Hepatocyte (in vitro differentiated cells): ENCODE measurements at regions not wholly inside any gene's neighbourhood (a gene's known extent, or its start where the extent isn't known, plus 50 kb on each side); places are given as distances from the start of the nearest gene placed in this dataset.

Source experiments
- DNase-seq: peaks from one replicate; pipeline ENCODE4 v3.0.0-alpha.2; 2016; ENCODE audit warnings: low spot score
- H2AFZ ChIP-seq: fragments of 200-600 bp; sonication (generic); 2 replicates; pipeline ENCODE4 v1.6.0; 2016; ENCODE audit warnings: antibody characterized with exemption, mild to moderate bottlenecking
- H3K27ac ChIP-seq: fragments of 200-600 bp; sonication (generic); 2 replicates; pipeline ENCODE4 v1.5.1; 2016; ENCODE audit warnings: mild to moderate bottlenecking
- H3K27me3 ChIP-seq: fragments of 200-600 bp; sonication (generic); 2 replicates; pipeline ENCODE4 v1.6.1; 2016
- H3K36me3 ChIP-seq: fragments of 200-600 bp; sonication (generic); replicated peaks from 2 replicates; pipeline ENCODE4 v1.5.1; 2016; ENCODE audit warnings: low read depth; ENCODE audit not compliant: insufficient read depth
- H3K4me1 ChIP-seq: fragments of 200-600 bp; sonication (generic); 2 replicates; pipeline ENCODE4 v1.5.1; 2016; ENCODE audit warnings: mild to moderate bottlenecking, moderate library complexity; ENCODE audit not compliant: insufficient read depth
- H3K4me2 ChIP-seq: fragments of 200-600 bp; sonication (generic); 2 replicates; pipeline ENCODE4 v1.6.0; 2016
- H3K4me3 ChIP-seq: fragments of 200-600 bp; sonication (generic); 2 replicates; pipeline ENCODE4 v1.5.1; 2016; ENCODE audit warnings: mild to moderate bottlenecking
- H3K79me2 ChIP-seq: fragments of 200-600 bp; sonication (generic); 2 replicates; pipeline ENCODE4 v1.6.0; 2017; ENCODE audit warnings: mild to moderate bottlenecking
- H3K9me2 ChIP-seq: fragments of 200-600 bp; sonication (generic); replicated peaks from 2 replicates; pipeline ENCODE4 v1.6.0; 2017; ENCODE audit warnings: mild to moderate bottlenecking; ENCODE audit not compliant: insufficient read depth
- H3K9me3 ChIP-seq: fragments of 200-600 bp; sonication (generic); 2 replicates; pipeline ENCODE4 v1.5.1; 2016; ENCODE audit warnings: low read depth, mild to moderate bottlenecking
- H4K20me1 ChIP-seq: fragments of 200-600 bp; sonication (generic); 2 replicates; pipeline ENCODE4 v1.6.0; 2016; ENCODE audit warnings: mild to moderate bottlenecking; ENCODE audit not compliant: insufficient read depth, poor library complexity, severe bottlenecking
- EZH2 ChIP-seq: fragments of 200-600 bp; sonication (generic); IDR thresholded peaks from 2 replicates; pipeline ENCODE4 v1.6.1; 2016; ENCODE audit warnings: antibody characterized with exemption, mild to moderate bottlenecking, borderline replicate concordance
- EZH2phosphoT487 ChIP-seq: fragments of 200-600 bp; sonication (generic); IDR thresholded peaks from one replicate; pipeline ENCODE4 v1.6.1; 2018; ENCODE audit warnings: antibody characterized with exemption, mild to moderate bottlenecking, low read depth, moderate library complexity; ENCODE audit not compliant: unreplicated experiment, severe bottlenecking
- WGBS: methylation state at CpG from one replicate; pipeline ENCODE4 v1.1.6; 2016; ENCODE audit warnings: low lambda C conversion rate; ENCODE audit errors: missing lambda C conversion rate; 5-methylcytosine and 5-hydroxymethylcytosine counted together
- TF ChIP-seq, protein P1 (sequence below): fragments of 200-600 bp; sonication (generic); IDR thresholded peaks from 2 replicates; pipeline ENCODE4 v1.5.1; 2016; ENCODE audit warnings: antibody characterized with exemption, mild to moderate bottlenecking; ENCODE audit not compliant: poor library complexity

GRCh38 chr2:139367416-139367815 is 587.2 kb upstream of the NXPH2 start:
- TF ChIP-seq, protein P1, sequence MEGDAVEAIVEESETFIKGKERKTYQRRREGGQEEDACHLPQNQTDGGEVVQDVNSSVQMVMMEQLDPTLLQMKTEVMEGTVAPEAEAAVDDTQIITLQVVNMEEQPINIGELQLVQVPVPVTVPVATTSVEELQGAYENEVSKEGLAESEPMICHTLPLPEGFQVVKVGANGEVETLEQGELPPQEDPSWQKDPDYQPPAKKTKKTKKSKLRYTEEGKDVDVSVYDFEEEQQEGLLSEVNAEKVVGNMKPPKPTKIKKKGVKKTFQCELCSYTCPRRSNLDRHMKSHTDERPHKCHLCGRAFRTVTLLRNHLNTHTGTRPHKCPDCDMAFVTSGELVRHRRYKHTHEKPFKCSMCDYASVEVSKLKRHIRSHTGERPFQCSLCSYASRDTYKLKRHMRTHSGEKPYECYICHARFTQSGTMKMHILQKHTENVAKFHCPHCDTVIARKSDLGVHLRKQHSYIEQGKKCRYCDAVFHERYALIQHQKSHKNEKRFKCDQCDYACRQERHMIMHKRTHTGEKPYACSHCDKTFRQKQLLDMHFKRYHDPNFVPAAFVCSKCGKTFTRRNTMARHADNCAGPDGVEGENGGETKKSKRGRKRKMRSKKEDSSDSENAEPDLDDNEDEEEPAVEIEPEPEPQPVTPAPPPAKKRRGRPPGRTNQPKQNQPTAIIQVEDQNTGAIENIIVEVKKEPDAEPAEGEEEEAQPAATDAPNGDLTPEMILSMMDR = no peak
- TF ChIP-seq EZH2 (no peak), EZH2phosphoT487 (no peak)
- H4K20me1 ChIP-seq = no peaks in the 10 kb centered on the region
- H3K27ac ChIP-seq = no peak overlapping the region
- no peaks in the 10 kb centered on the region for H3K9me3 ChIP-seq
- H2AFZ ChIP-seq = no peak overlapping the region
- no peak overlapping the region for H3K4me3 ChIP-seq
- H3K79me2 ChIP-seq = no peaks in the 10 kb centered on the region
- 62% methylated on average over 6 of the region's 6 CpGs for WGBS
- no peaks in the 10 kb centered on the region for H3K4me1 ChIP-seq
- H3K27me3 ChIP-seq = no peaks in the 10 kb centered on the region
- no peaks in the 10 kb centered on the region for H3K9me2 ChIP-seq
- no peak overlapping the region for H3K4me2 ChIP-seq
- no peaks in the 10 kb centered on the region for H3K36me3 ChIP-seq
- no peak for DNase-seq

DNA sequence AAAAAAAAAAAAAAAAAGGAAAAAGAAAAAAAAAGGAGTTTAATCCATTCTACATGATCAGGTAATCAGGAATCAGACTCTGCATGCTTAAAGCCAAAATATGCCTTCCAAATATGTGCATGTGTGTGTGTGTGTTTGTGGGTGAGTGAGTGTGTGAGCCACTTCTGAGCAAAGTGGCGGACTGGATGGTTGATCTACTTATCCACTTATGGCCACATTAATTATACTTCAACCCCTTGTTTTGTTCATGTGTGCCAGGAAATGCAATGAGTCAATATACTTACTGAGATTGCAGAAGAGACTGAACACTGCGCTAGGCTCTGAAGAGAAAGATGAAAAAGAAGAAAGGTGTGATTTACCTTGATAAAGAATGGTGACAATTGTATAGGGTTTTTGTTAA is 586.5 kb upstream of the NXPH2 start:
- WGBS = 93% methylated on average over 2 of the region's 2 CpGs
- H3K27me3 ChIP-seq = no peaks in the 10 kb centered on the region
- no peak overlapping the region for H3K4me2 ChIP-seq
- no peak overlapping the region for H2AFZ ChIP-seq
- H3K4me3 ChIP-seq = no peak overlapping the region
- H3K79me2 ChIP-seq = no peaks in the 10 kb centered on the region
- H3K9me2 ChIP-seq = no peaks in the 10 kb centered on the region
- no peaks in the 10 kb centered on the region for H4K20me1 ChIP-seq
- H3K4me1 ChIP-seq = no peaks in the 10 kb centered on the region
- H3K9me3 ChIP-seq = no peaks in the 10 kb centered on the region
- no peak overlapping the region for H3K27ac ChIP-seq
- no peaks in the 10 kb centered on the region for H3K36me3 ChIP-seq
- DNase-seq = no peak
- TF ChIP-seq EZH2 = no peak
- TF ChIP-seq, protein P1 = no peak
- no peak for TF ChIP-seq EZH2phosphoT487

GRCh38 chr2:139365189-139365588 is 585.0 kb upstream of the NXPH2 start:
- no peaks in the 10 kb centered on the region for H3K9me3 ChIP-seq
- H3K9me2 ChIP-seq = no peaks in the 10 kb centered on the region
- H2AFZ ChIP-seq = no peak overlapping the region
- no peaks in the 10 kb centered on the region for H3K4me1 ChIP-seq
- H3K27me3 ChIP-seq = no peaks in the 10 kb centered on the region
- H3K4me2 ChIP-seq = no peak overlapping the region
- H3K36me3 ChIP-seq = no peaks in the 10 kb centered on the region
- WGBS = 83% methylated on average over 5 of the region's 5 CpGs
- no peak for DNase-seq
- no peaks in the 10 kb centered on the region for H3K79me2 ChIP-seq
- H3K27ac ChIP-seq = no peak overlapping the region
- no peak overlapping the region for H3K4me3 ChIP-seq
- no peaks in the 10 kb centered on the region for H4K20me1 ChIP-seq
- TF ChIP-seq EZH2phosphoT487 (no peak), EZH2 (no peak)
- TF ChIP-seq, protein P1 = no peak

- no peak overlapping the region for H3K4me3 ChIP-seq
- no peak overlapping the region for H3K27ac ChIP-seq
- DNase-seq = no peak
- H3K9me2 ChIP-seq = no peaks in the 10 kb centered on the region
- no peak for TF ChIP-seq EZH2phosphoT487
- TF ChIP-seq EZH2 = no peak
- TF ChIP-seq, protein P1 = no peak
- no peaks in the 10 kb centered on the region for H3K36me3 ChIP-seq
- H3K27me3 ChIP-seq = no peaks in the 10 kb centered on the region
- 85% methylated on average over 1 of the region's 1 CpG for WGBS
- H3K9me3 ChIP-seq = no peaks in the 10 kb centered on the region
- H2AFZ ChIP-seq = no peak overlapping the region
- H3K4me1 ChIP-seq = no peaks in the 10 kb centered on the region
- H4K20me1 ChIP-seq = no peaks in the 10 kb centered on the region
- H3K4me2 ChIP-seq = no peak overlapping the region
- no peaks in the 10 kb centered on the region for H3K79me2 ChIP-seq
Observed at GRCh38 chr2:139360654-139361053, 580.5 kb upstream of the NXPH2 start.
